Naive thymus-derived CD4-positive, alpha-beta T cell (primary cell): ENCODE measurements at regions not wholly inside any gene's neighbourhood (a gene's known extent, or its start where the extent isn't known, plus 50 kb on each side); places are given as distances from the start of the nearest gene placed in this dataset.

Experiments
- ATAC-seq: fragments of 150-1000 bp; cut with Tn5 transposase; 2 replicates; pipeline ENCODE4 v1.10.0; 2021; ENCODE audit warnings: mild to moderate bottlenecking, moderate library complexity
- CTCF ChIA-PET: fragments of 350-600 bp; sonication (Branson Sonifier 250); formaldehyde crosslinking; loops from one replicate; lab custom pipeline; 2021; ENCODE audit warnings: antibody characterized with exemption; lab: Charles Lee
- POLR2A ChIA-PET: fragments of 350-600 bp; sonication (Branson Sonifier 250); formaldehyde crosslinking; loops from one replicate; lab custom pipeline; 2021; ENCODE audit warnings: antibody characterized with exemption, inconsistent platforms; lab: Charles Lee
- DNase-seq, 9 donors: peaks; one replicate each; pipeline versions ENCODE4 v3.0.0 to v3.0.0-alpha.2; 2020 to 2022; ENCODE audit warnings: mixed read lengths in 1 of 9
- H3K27ac ChIP-seq: one replicate; pipeline ENCODE4 v1.7.0; 2013; ENCODE audit warnings: mild to moderate bottlenecking, low read depth, low read length, moderate library complexity
- H3K27me3 ChIP-seq, 2 donors: one replicate each; pipeline ENCODE4 v1.7.0; 2013; ENCODE audit warnings: low read length in 2 of 2, mild to moderate bottlenecking in 2 of 2, moderate library complexity in 2 of 2; ENCODE audit not compliant: control insufficient read depth in 2 of 2, insufficient read depth in 2 of 2
- H3K36me3 ChIP-seq, 3 experiments: 1 replicate in 2 of 3; 2 replicates in 1 of 3; pipeline ENCODE4 v1.7.0; 2013; ENCODE audit warnings: low read length in 3 of 3, mild to moderate bottlenecking in 3 of 3, moderate library complexity in 1 of 3; ENCODE audit not compliant: insufficient read depth in 3 of 3, control insufficient read depth in 2 of 3
- H3K4me1 ChIP-seq, 2 donors: one replicate each; pipeline ENCODE4 v1.7.0; 2013; ENCODE audit warnings: low read length in 2 of 2, mild to moderate bottlenecking in 2 of 2, moderate library complexity in 1 of 2; ENCODE audit not compliant: control insufficient read depth in 2 of 2, insufficient read depth in 2 of 2
- H3K4me3 ChIP-seq: 2 replicates; pipeline ENCODE4 v1.7.0; 2013; ENCODE audit warnings: mild to moderate bottlenecking, low read length
- H3K9me3 ChIP-seq, 3 experiments: 1 replicate in 2 of 3; 2 replicates in 1 of 3; pipeline ENCODE4 v1.7.0; 2013; ENCODE audit warnings: low read length in 3 of 3; ENCODE audit not compliant: control insufficient read depth in 2 of 3
- H3K27ac Mint-ChIP-seq, 9 donors: one replicate each; pipeline ENCODE4 v1.8.0; 2020 to 2022; ENCODE audit warnings: mixed read lengths in 9 of 9, mild to moderate bottlenecking in 8 of 9, moderate library complexity in 5 of 9, inconsistent platforms in 2 of 9
- H3K27me3 Mint-ChIP-seq, 5 donors: one replicate each; pipeline ENCODE4 v1.8.0; 2021 to 2022; ENCODE audit warnings: mixed read lengths in 5 of 5, mild to moderate bottlenecking in 1 of 5
- H3K36me3 Mint-ChIP-seq, 5 donors: one replicate each; pipeline ENCODE4 v1.8.0; 2020 to 2022; ENCODE audit warnings: mixed read lengths in 5 of 5, mild to moderate bottlenecking in 3 of 5, inconsistent platforms in 1 of 5
- H3K4me1 Mint-ChIP-seq, 7 donors: one replicate each; pipeline ENCODE4 v1.8.0; 2020 to 2022; ENCODE audit warnings: mixed read lengths in 7 of 7, mild to moderate bottlenecking in 3 of 7, inconsistent platforms in 1 of 7
- H3K4me3 Mint-ChIP-seq, 10 donors: one replicate each; pipeline ENCODE4 v1.8.0; 2020 to 2022; ENCODE audit warnings: mild to moderate bottlenecking in 10 of 10, mixed read lengths in 10 of 10, moderate library complexity in 6 of 10, inconsistent platforms in 2 of 10
- H3K9me3 Mint-ChIP-seq, 11 donors: one replicate each; pipeline ENCODE4 v1.8.0; 2020 to 2022; ENCODE audit warnings: mixed read lengths in 11 of 11, mild to moderate bottlenecking in 4 of 11, inconsistent platforms in 1 of 11, moderate library complexity in 1 of 11
- intact Hi-C, 2 donors: fragments of 100-400 bp; cut with micrococcal nuclease; formaldehyde crosslinking; loops; one replicate each; pipeline ENCODE4 v1.15.1; 2023

- Histone ChIP-seq H3K27ac (no peak overlapping the region), H3K9me3 (no peaks in the 10 kb centered on the region), H3K4me1 (no peaks in the 10 kb centered on the region), H3K36me3 (no peaks in the 10 kb centered on the region), H3K4me3 (no peak overlapping the region), H3K27me3 (no peaks in the 10 kb centered on the region)
- CTCF ChIA-PET: no interaction called here
- ATAC-seq (no peak), DNase-seq (no peak)
- intact Hi-C loops: no loop called here
- Mint-ChIP-seq H3K9me3 (peaks cover 0 to 5% (median 0%) of the 10 kb centered on the region in 11 donors), H3K36me3 (no peaks in the 10 kb centered on the region), H3K4me1 (no peaks in the 10 kb centered on the region), H3K4me3 (no peak overlapping the region), H3K27ac (no peak overlapping the region), H3K27me3 (peaks cover 0 to 5% (median 0%) of the 10 kb centered on the region in 5 donors)
- POLR2A ChIA-PET: no interaction called here
These were observed 68.9 kb upstream of the CREB5 start for GRCh38 chr7:28343462-28343861.

DNA sequence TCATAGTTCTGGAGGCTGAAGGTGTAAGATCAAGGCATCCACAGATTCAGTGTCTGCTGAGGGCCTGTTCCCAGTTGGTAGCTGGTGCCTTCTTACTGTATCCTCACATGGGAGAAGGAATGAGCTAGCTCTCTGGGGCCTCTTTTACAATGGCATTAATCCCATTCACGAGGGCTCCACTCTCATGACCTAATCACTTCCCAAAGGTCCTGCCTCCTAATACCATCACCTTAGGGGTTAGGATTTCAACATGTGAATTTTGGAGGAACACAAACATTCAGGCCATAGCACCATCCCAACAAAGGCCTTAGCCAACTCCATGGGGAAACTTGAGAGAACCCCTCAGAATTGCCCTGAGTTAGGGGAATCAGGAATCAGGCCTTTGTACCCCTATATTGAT lies 66.1 kb upstream of the CREB5 start:
- Mint-ChIP-seq H3K36me3 (no peaks in the 10 kb centered on the region), H3K27me3 (peaks cover 0 to 9% (median 3%) of the 10 kb centered on the region in 5 donors), H3K9me3 (peaks cover 0 to 4% (median 0%) of the 10 kb centered on the region in 11 donors), H3K4me3 (no peak overlapping the region), H3K27ac (no peak overlapping the region), H3K4me1 (no peaks in the 10 kb centered on the region)
- intact Hi-C loops: no loop called here
- ATAC-seq: no peak
- no peak overlapping the region for H3K27ac ChIP-seq
- DNase-seq: no peak
- POLR2A ChIA-PET: no interaction called here
- CTCF ChIA-PET: no interaction called here
- H3K9me3 ChIP-seq: no peaks in the 10 kb centered on the region
- no peak overlapping the region for H3K4me3 ChIP-seq
- no peaks in the 10 kb centered on the region for H3K36me3 ChIP-seq
- H3K4me1 ChIP-seq: no peaks in the 10 kb centered on the region
- H3K27me3 ChIP-seq: no peaks in the 10 kb centered on the region

- H3K27ac ChIP-seq: no peak overlapping the region
- Mint-ChIP-seq H3K4me1 (no peaks in the 10 kb centered on the region), H3K4me3 (no peak overlapping the region), H3K27me3 (peaks cover 0 to 13% (median 5%) of the 10 kb centered on the region in 5 donors), H3K27ac (no peak overlapping the region), H3K36me3 (no peaks in the 10 kb centered on the region), H3K9me3 (peaks cover 0 to 4% (median 0%) of the 10 kb centered on the region in 11 donors)
- ChIA-PET POLR2A (no interaction called here), CTCF (no interaction called here)
- no peak overlapping the region for H3K4me3 ChIP-seq
- no peak for ATAC-seq
- H3K36me3 ChIP-seq: no peaks in the 10 kb centered on the region
- intact Hi-C loops: no loop called here
- no peaks in the 10 kb centered on the region for H3K27me3 ChIP-seq
- DNase-seq: no peak
- H3K9me3 ChIP-seq: no peaks in the 10 kb centered on the region
- H3K4me1 ChIP-seq: no peaks in the 10 kb centered on the region
These were observed 65.5 kb upstream of the CREB5 start for GRCh38 chr7:28346676-28347363.

GRCh38 chr7:28347475-28348318 lies 64.6 kb upstream of the CREB5 start:
- Mint-ChIP-seq H3K9me3 (peaks cover 0 to 4% (median 0%) of the 10 kb centered on the region in 11 donors), H3K36me3 (no peaks in the 10 kb centered on the region), H3K4me3 (no peak overlapping the region), H3K4me1 (no peaks in the 10 kb centered on the region), H3K27ac (no peak overlapping the region), H3K27me3 (peaks cover 0 to 13% (median 5%) of the 10 kb centered on the region in 5 donors)
- no peak overlapping the region for H3K27ac ChIP-seq
- CTCF ChIA-PET: interaction anchor here (0.5 to 0.6 kb wide), 2 partner anchors 1660 to 1970 kb away, joined by 3 to 5 read pairs; no protein-coding TSS in a partner anchor
- POLR2A ChIA-PET: no interaction called here
- H3K27me3 ChIP-seq: no peaks in the 10 kb centered on the region
- DNase-seq: no peak
- intact Hi-C loops: no loop called here
- no peak for ATAC-seq
- H3K4me1 ChIP-seq: no peaks in the 10 kb centered on the region
- H3K9me3 ChIP-seq: no peaks in the 10 kb centered on the region
- no peaks in the 10 kb centered on the region for H3K36me3 ChIP-seq
- no peak overlapping the region for H3K4me3 ChIP-seq

DNA sequence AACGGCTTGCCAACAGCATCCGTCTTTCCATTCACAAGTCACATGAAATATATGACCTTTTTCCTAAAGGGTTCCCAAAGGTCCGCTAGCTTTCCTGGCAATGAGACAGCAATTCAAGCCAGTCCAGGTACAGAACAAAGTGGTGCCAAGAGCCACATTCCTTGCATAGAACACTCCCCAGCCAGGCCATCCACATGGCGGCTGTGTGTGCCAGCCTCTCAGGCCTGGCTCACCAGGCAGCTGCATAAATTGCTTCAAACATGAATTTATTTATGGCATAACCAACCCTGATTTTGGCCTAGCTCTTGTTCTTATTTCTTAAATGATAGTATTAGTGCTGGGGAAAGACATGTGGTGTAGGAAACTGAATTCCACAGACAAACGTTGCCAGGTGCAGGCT lies 63.7 kb upstream of the CREB5 start:
- ATAC-seq: no peak
- POLR2A ChIA-PET: no interaction called here

GRCh38 chr7:28349637-28350036 lies 62.7 kb upstream of the CREB5 start:
- Mint-ChIP-seq H3K4me3 (no peak overlapping the region), H3K27ac (no peak overlapping the region), H3K9me3 (peaks cover 0 to 2% (median 0%) of the 10 kb centered on the region in 11 donors), H3K27me3 (peaks cover 0 to 15% (median 5%) of the 10 kb centered on the region in 5 donors), H3K36me3 (no peaks in the 10 kb centered on the region), H3K4me1 (peaks cover 0 to 2% (median 0%) of the 10 kb centered on the region in 7 donors)
- no peak for ATAC-seq
- H3K4me3 ChIP-seq: no peak overlapping the region
- intact Hi-C loops: no loop called here
- no peaks in the 10 kb centered on the region for H3K27me3 ChIP-seq
- no peaks in the 10 kb centered on the region for H3K9me3 ChIP-seq
- ChIA-PET POLR2A (no interaction called here), CTCF (no interaction called here)
- H3K36me3 ChIP-seq: no peaks in the 10 kb centered on the region
- no peak for DNase-seq
- H3K4me1 ChIP-seq: no peaks in the 10 kb centered on the region
- H3K27ac ChIP-seq: no peak overlapping the region

More for the DNA sequence above, 63.7 kb upstream of the CREB5 start:
- Histone ChIP-seq H3K4me3 (no peak overlapping the region), H3K4me1 (no peaks in the 10 kb centered on the region), H3K27me3 (no peaks in the 10 kb centered on the region), H3K9me3 (no peaks in the 10 kb centered on the region), H3K27ac (no peak overlapping the region), H3K36me3 (no peaks in the 10 kb centered on the region)
- Mint-ChIP-seq H3K4me1 (peaks cover 0 to 2% (median 0%) of the 10 kb centered on the region in 7 donors), H3K4me3 (no peak overlapping the region), H3K27me3 (peaks cover 0 to 13% (median 5%) of the 10 kb centered on the region in 5 donors), H3K27ac (no peak overlapping the region), H3K36me3 (no peaks in the 10 kb centered on the region), H3K9me3 (peaks cover 0 to 4% (median 0%) of the 10 kb centered on the region in 11 donors)
- no peak for DNase-seq
- CTCF ChIA-PET: no interaction called here
- intact Hi-C loops: no loop called here
